C4-2B (cell line): ENCODE measurements at regions not wholly inside any gene's neighbourhood (a gene's known extent, or its start where the extent isn't known, plus 50 kb on each side); places are given as distances from the start of the nearest gene placed in this dataset.

Experiments used
- H3K27ac ChIP-seq: fragments of 450-650 bp; 2 replicates; pipeline ENCODE4 v1.5.1; 2017
- CTCF ChIP-seq: fragments of 450-650 bp; conservative IDR thresholded peaks from 2 replicates; pipeline ENCODE4 v1.5.1; 2017; ENCODE audit warnings: mild to moderate bottlenecking
- ZFX ChIP-seq: fragments of 450-650 bp; IDR thresholded peaks from 2 replicates; pipeline ENCODE4 v1.6.1; 2017

- no peak overlapping the region for H3K27ac ChIP-seq
- no peak for TF ChIP-seq ZFX
- no peak for TF ChIP-seq CTCF
Observed at GRCh38 chr4:14641871-14642270, 360.4 kb upstream of the CPEB2 start.

GRCh38 chr4:14644580-14645282 lies 357.6 kb upstream of the CPEB2 start:
- TF ChIP-seq ZFX (no peak), CTCF (no peak)
- H3K27ac ChIP-seq = no peak overlapping the region

- TF ChIP-seq ZFX = no peak
- TF ChIP-seq CTCF = no peak
- H3K27ac ChIP-seq = no peak overlapping the region
Observed at GRCh38 chr4:14646831-14647230, 355.4 kb upstream of the CPEB2 start.

- H3K27ac ChIP-seq = no peak overlapping the region
- TF ChIP-seq CTCF (no peak), ZFX (no peak)
Observed at GRCh38 chr4:14650127-14650526, 352.2 kb upstream of the CPEB2 start.

- H3K27ac ChIP-seq = no peak overlapping the region
- TF ChIP-seq ZFX = no peak
- TF ChIP-seq CTCF = no peak
Observed at GRCh38 chr4:14652522-14652921, 349.8 kb upstream of the CPEB2 start.

GRCh38 chr4:14653338-14653737 lies 348.9 kb upstream of the CPEB2 start:
- no peak for TF ChIP-seq ZFX
- no peak overlapping the region for H3K27ac ChIP-seq

- TF ChIP-seq ZFX = no peak
Observed at GRCh38 chr4:14659286-14659685, 343.0 kb upstream of the CPEB2 start.

GRCh38 chr4:14667624-14668151 lies 334.6 kb upstream of the CPEB2 start:
- TF ChIP-seq CTCF (no peak), ZFX (no peak)
- H3K27ac ChIP-seq = no peak overlapping the region

More at GRCh38 chr4:14659286-14659685, 343.0 kb upstream of the CPEB2 start:
- no peak overlapping the region for H3K27ac ChIP-seq
